Testis (tissue), 2 donors: ENCODE measurements at regions not wholly inside any gene's neighbourhood (a gene's known extent, or its start where the extent isn't known, plus 50 kb on each side); places are given as distances from the start of the nearest gene placed in this dataset.
"Not testable (repeated sequence)": the region's sequence is repeated elsewhere in the genome, so short reads cannot be mapped to it uniquely, and the experiment has no call there.

Experiments used
- DNase-seq: peaks from one replicate; pipeline ENCODE4 v3.0.0-alpha.2; 2019
- H3K27ac ChIP-seq, 2 donors: fragments of 200-600 bp; sonication (generic); one replicate each; pipeline ENCODE4 v1.5.1; 2019
- H3K27me3 ChIP-seq: fragments of 200-600 bp; sonication (generic); one replicate; pipeline ENCODE4 v1.5.1; 2019
- H3K36me3 ChIP-seq: fragments of 200-600 bp; sonication (generic); one replicate; pipeline ENCODE4 v1.5.1; 2017; ENCODE audit warnings: low read depth; ENCODE audit errors: missing control alignments
- H3K4me1 ChIP-seq: fragments of 200-600 bp; sonication (generic); one replicate; pipeline ENCODE4 v1.5.1; 2019
- H3K4me3 ChIP-seq, 2 donors: fragments of 200-600 bp; sonication (generic); one replicate each; pipeline ENCODE4 v1.5.1; 2017 to 2019
- H3K9me3 ChIP-seq: fragments of 200-600 bp; sonication (generic); one replicate; pipeline ENCODE4 v1.5.1; 2017
- CTCF ChIP-seq, 3 experiments: fragments of 450-650 bp in 2 of 3; fragments of 200-600 bp in 1 of 3; sonication (generic) in 1 of 3; IDR thresholded peaks; one replicate each; pipeline ENCODE4 v1.5.1; 2016 to 2019; ENCODE audit warnings: antibody characterized with exemption in 3 of 3, mild to moderate bottlenecking in 2 of 3, moderate library complexity in 1 of 3
- POLR2A ChIP-seq: fragments of 450-650 bp; IDR thresholded peaks from one replicate; pipeline ENCODE4 v1.6.1; 2017; ENCODE audit warnings: antibody characterized with exemption, mild to moderate bottlenecking, moderate library complexity
- WGBS, 2 donors: methylation state at CpG; one replicate each; pipeline ENCODE4 v1.1.5; 2018; 5-methylcytosine and 5-hydroxymethylcytosine counted together
- intact Hi-C: fragments of 100-400 bp; cut with DNase I; formaldehyde crosslinking; loops from one replicate; pipeline ENCODE4 v1.15.1; 2023; ENCODE audit warnings: low total_unique reads

GRCh38 chr14:43406931-43407330 is 1100.2 kb downstream of the FSCB start:
- no peaks in the 10 kb centered on the region for H3K27me3 ChIP-seq
- no peak overlapping the region for H3K27ac ChIP-seq
- intact Hi-C loops: no loop called here
- TF ChIP-seq CTCF (IDR thresholded peaks at IDR 0.05): no peak
- no peak for TF ChIP-seq POLR2A
- H3K4me1 ChIP-seq: no peaks in the 10 kb centered on the region
- H3K36me3 ChIP-seq: no peaks in the 10 kb centered on the region
- H3K4me3 ChIP-seq: no peak overlapping the region
- no peaks in the 10 kb centered on the region for H3K9me3 ChIP-seq
- no peak for DNase-seq

- no peaks in the 10 kb centered on the region for H3K27me3 ChIP-seq
- H3K27ac ChIP-seq: no peak overlapping the region
- H3K4me1 ChIP-seq: no peaks in the 10 kb centered on the region
- H3K4me3 ChIP-seq: no peak overlapping the region
- WGBS, 2 donors: 60 to 78% methylated on average over 1 of the region's 1 CpG
- intact Hi-C loops: no loop called here
- TF ChIP-seq CTCF (IDR thresholded peaks at IDR 0.05): no peak
- no peaks in the 10 kb centered on the region for H3K36me3 ChIP-seq
- no peak for DNase-seq
- H3K9me3 ChIP-seq: no peaks in the 10 kb centered on the region
These were observed 1107.8 kb downstream of the FSCB start for GRCh38 chr14:43399289-43399688.

GRCh38 chr14:43370565-43370896 is 1136.6 kb downstream of the FSCB start:
- H3K4me1 ChIP-seq, H3K27me3 ChIP-seq, H3K27ac ChIP-seq, H3K4me3 ChIP-seq, intact Hi-C loops, H3K36me3 ChIP-seq, DNase-seq, H3K9me3 ChIP-seq: not testable (repeated sequence)
- 75 to 92% methylated on average over 4 to 8 of the region's 8 CpGs for WGBS, 2 donors

- WGBS, 2 donors: 90 to 92% methylated on average over 21 of the region's 21 CpGs
- Histone ChIP-seq H3K4me1 (no peaks in the 10 kb centered on the region), H3K27me3 (no peaks in the 10 kb centered on the region), H3K27ac (no peak overlapping the region), H3K36me3 (no peaks in the 10 kb centered on the region), H3K9me3 (no peaks in the 10 kb centered on the region), H3K4me3 (no peak overlapping the region)
- intact Hi-C loops: no loop called here
- no peak for DNase-seq
- TF ChIP-seq POLR2A (no peak), CTCF (IDR thresholded peaks at IDR 0.05) (no peak)
These were observed 1137.1 kb downstream of the FSCB start for GRCh38 chr14:43369710-43370564.

GRCh38 chr14:43362586-43362985 is 1144.5 kb downstream of the FSCB start:
- H3K9me3 ChIP-seq: no peaks in the 10 kb centered on the region
- DNase-seq: no peak
- intact Hi-C loops: no loop called here
- H3K27ac ChIP-seq: no peak overlapping the region
- no peaks in the 10 kb centered on the region for H3K36me3 ChIP-seq
- no peak overlapping the region for H3K4me3 ChIP-seq
- 90 to 96% methylated on average over 3 of the region's 3 CpGs for WGBS, 2 donors
- H3K4me1 ChIP-seq: no peaks in the 10 kb centered on the region
- no peaks in the 10 kb centered on the region for H3K27me3 ChIP-seq
- TF ChIP-seq POLR2A: no peak
- TF ChIP-seq CTCF (IDR thresholded peaks at IDR 0.05): no peak
